ENCODE measurements at regions not wholly inside any gene's neighbourhood (a gene's known extent, or its start where the extent isn't known, plus 50 kb on each side); places are given as distances from the start of the nearest gene placed in this dataset.

DNA sequence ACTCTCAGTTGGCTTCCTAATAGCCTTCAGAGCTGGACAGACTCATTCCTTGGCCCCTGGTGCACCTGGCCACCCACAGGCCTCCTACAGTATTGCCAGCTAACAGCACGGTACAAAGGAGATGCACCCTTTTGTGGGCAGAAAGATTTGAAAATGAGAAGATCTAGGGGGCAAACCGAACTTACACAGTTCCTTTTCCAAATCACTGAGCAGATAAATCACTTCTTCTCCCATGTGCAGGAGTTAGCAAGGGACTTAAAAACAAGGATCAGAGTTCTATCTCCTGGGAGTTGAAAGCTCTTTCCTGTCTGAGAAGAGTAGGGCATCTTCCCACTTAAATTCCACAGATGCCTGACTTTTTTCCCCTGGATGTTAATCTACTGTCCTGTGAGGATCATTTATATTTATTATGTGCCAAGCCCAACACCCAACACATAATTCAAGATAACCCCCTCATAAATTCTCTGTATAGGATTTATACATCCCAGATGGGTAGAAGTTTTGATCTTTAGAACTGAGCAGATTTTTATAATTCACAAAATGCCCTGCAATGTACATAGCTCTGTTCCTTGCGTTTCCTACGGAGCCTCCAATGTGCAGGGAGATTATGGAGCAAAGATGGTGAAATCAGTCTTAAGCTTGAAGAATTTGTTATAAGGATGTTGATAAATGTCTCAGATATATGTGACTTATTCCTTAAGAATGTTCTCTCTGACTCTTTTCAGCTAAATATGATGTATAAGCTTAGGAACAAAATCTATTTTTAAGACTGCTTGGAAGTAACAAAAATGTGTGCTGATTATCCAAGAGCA is 207.2 kb upstream of the DAPK1 start:
- Mint-ChIP-seq H3K27ac (no peak overlapping the region), H3K9me3 (peaks cover 5% of the 10 kb centered on the region), H3K27me3 (peaks cover 3% of the 10 kb centered on the region), H3K4me1 (ENCODE audit: unreplicated experiment) (peaks cover 10% of the 10 kb centered on the region), H3K4me3 (no peak overlapping the region), H3K36me3 (no peaks in the 10 kb centered on the region)
- TF ChIP-seq, protein P1, sequence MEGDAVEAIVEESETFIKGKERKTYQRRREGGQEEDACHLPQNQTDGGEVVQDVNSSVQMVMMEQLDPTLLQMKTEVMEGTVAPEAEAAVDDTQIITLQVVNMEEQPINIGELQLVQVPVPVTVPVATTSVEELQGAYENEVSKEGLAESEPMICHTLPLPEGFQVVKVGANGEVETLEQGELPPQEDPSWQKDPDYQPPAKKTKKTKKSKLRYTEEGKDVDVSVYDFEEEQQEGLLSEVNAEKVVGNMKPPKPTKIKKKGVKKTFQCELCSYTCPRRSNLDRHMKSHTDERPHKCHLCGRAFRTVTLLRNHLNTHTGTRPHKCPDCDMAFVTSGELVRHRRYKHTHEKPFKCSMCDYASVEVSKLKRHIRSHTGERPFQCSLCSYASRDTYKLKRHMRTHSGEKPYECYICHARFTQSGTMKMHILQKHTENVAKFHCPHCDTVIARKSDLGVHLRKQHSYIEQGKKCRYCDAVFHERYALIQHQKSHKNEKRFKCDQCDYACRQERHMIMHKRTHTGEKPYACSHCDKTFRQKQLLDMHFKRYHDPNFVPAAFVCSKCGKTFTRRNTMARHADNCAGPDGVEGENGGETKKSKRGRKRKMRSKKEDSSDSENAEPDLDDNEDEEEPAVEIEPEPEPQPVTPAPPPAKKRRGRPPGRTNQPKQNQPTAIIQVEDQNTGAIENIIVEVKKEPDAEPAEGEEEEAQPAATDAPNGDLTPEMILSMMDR (conservative IDR thresholded peaks at IDR 0.05) = peak; percentile 44
- no peak for DNase-seq (ENCODE audit: extremely low spot score, unreplicated experiment)

DNA sequence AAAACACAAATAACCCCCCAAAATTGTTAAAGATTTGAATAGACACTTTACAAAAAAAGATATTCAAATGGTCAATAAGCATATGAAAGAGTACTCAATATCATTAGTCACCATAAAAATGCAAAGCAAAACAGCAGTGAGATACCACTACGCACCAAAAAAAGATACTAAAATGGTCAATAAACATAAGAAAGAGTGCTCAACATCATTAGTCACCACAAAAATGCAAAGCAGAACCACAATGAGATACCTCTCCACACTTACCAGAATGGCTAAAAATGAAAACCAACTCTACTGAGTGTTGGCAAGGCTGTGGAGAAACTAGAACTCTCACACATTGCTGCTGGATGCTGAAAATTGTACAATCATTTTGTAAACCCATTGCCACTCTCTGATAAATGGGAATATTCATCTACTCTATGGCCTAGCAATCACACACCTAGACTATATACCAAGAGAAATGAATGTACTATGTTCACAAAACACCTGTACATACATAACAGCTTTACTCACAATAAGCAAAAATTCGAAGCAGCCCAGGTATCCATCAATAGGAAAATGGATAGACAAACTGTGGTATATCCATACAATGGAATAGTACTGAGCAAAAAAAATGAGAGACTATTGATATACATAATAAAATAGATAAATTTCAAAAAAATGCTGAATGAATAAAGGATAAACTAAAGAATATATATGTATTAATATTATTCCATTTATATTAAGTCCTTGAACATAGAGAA is 205.0 kb upstream of the DAPK1 start:
- Mint-ChIP-seq H3K27ac (no peak overlapping the region), H3K36me3 (no peaks in the 10 kb centered on the region), H3K9me3 (peaks cover 5% of the 10 kb centered on the region), H3K4me3 (no peak overlapping the region), H3K4me1 (ENCODE audit: unreplicated experiment) (peaks cover 11% of the 10 kb centered on the region), H3K27me3 (peaks cover 5% of the 10 kb centered on the region)
- TF ChIP-seq, protein P1 (conservative IDR thresholded peaks at IDR 0.05) = no peak
- DNase-seq (ENCODE audit: extremely low spot score, unreplicated experiment) = no peak

DNA sequence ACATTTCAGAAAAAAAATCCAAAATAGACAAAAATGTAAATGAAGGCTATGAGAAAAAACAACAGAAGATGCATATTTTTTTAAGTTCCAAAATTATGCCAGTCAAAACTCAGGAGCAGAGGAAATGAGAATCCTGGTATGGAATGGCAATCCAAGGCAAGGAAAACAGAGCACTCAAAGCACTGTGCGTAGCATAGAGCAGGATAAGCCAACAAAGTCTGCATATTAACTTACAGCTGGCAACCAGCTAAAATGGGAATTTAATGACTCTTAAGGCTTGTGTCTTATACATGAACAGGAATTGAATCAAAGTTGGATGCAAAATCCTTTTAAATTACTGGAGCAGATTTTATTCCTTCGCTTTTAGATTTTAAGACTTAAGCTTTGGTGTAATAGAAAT is 203.5 kb upstream of the DAPK1 start:
- no peak for DNase-seq (ENCODE audit: extremely low spot score, unreplicated experiment)
- H3K9me3 Mint-ChIP-seq = peaks cover 5% of the 10 kb centered on the region
- TF ChIP-seq, protein P1 (conservative IDR thresholded peaks at IDR 0.05) = no peak
- no peaks in the 10 kb centered on the region for H3K36me3 Mint-ChIP-seq
- no peak overlapping the region for H3K4me3 Mint-ChIP-seq
- H3K27ac Mint-ChIP-seq = no peak overlapping the region
- peaks cover 11% of the 10 kb centered on the region for H3K4me1 Mint-ChIP-seq (ENCODE audit: unreplicated experiment)
- H3K27me3 Mint-ChIP-seq = peaks cover 5% of the 10 kb centered on the region

- H3K9me3 Mint-ChIP-seq = no peaks in the 10 kb centered on the region
- H3K4me3 Mint-ChIP-seq = no peak overlapping the region
- peaks cover 16% of the 10 kb centered on the region for H3K4me1 Mint-ChIP-seq (ENCODE audit: unreplicated experiment)
These were observed 196.8 kb upstream of the DAPK1 start for GRCh38 chr9:87300915-87301314.

GRCh38 chr9:87301371-87301770 is 196.3 kb upstream of the DAPK1 start:
- H3K4me3 Mint-ChIP-seq = no peak overlapping the region
- H3K36me3 Mint-ChIP-seq = no peaks in the 10 kb centered on the region
- peaks cover 16% of the 10 kb centered on the region for H3K4me1 Mint-ChIP-seq (ENCODE audit: unreplicated experiment)
- DNase-seq (ENCODE audit: extremely low spot score, unreplicated experiment) = no peak
- H3K27ac Mint-ChIP-seq = no peak overlapping the region
- peaks cover 20% of the 10 kb centered on the region for H3K27me3 Mint-ChIP-seq
- no peaks in the 10 kb centered on the region for H3K9me3 Mint-ChIP-seq
- TF ChIP-seq, protein P1 (conservative IDR thresholded peaks at IDR 0.05) = no peak

More at GRCh38 chr9:87300915-87301314, 196.8 kb upstream of the DAPK1 start:
- no peak for DNase-seq (ENCODE audit: extremely low spot score, unreplicated experiment)
- Mint-ChIP-seq H3K27ac (no peak overlapping the region), H3K36me3 (no peaks in the 10 kb centered on the region), H3K27me3 (peaks cover 20% of the 10 kb centered on the region)
- TF ChIP-seq, protein P1 (conservative IDR thresholded peaks at IDR 0.05) = no peak
